Natural killer cell (primary cell): ENCODE measurements at regions not wholly inside any gene's neighbourhood (a gene's known extent, or its start where the extent isn't known, plus 50 kb on each side); places are given as distances from the start of the nearest gene placed in this dataset.

Source experiments
- ATAC-seq, 3 donors: fragments of 150-1000 bp in 2 of 3; fragments of 200-7000 bp in 1 of 3; cut with Tn5 transposase; 1 replicate in 1 of 3; 2 replicates in 2 of 3; pipeline ENCODE4 v1.10.0; 2021; ENCODE audit warnings: mild to moderate bottlenecking in 2 of 3, moderate library complexity in 2 of 3
- DNase-seq, 2 donors: peaks; one replicate each; pipeline versions ENCODE4 v3.0.0 to v3.0.0-alpha.2; 2013 to 2021; ENCODE audit warnings: mixed read lengths in 1 of 2
- H3K27ac ChIP-seq: one replicate; pipeline ENCODE4 v1.5.1; 2013; ENCODE audit warnings: mild to moderate bottlenecking, low read length
- H3K27me3 ChIP-seq: one replicate; pipeline ENCODE4 v1.6.1; 2013; ENCODE audit warnings: low read length; ENCODE audit not compliant: control insufficient read depth, insufficient read depth
- H3K36me3 ChIP-seq: one replicate; pipeline ENCODE4 v1.6.1; 2013; ENCODE audit warnings: low read length; ENCODE audit not compliant: control insufficient read depth, insufficient read depth
- H3K4me1 ChIP-seq: one replicate; pipeline ENCODE4 v1.6.1; 2013; ENCODE audit warnings: low read length; ENCODE audit not compliant: control insufficient read depth, insufficient read depth
- H3K4me3 ChIP-seq: one replicate; pipeline ENCODE4 v1.5.1; 2013; ENCODE audit warnings: low read length
- H3K9me3 ChIP-seq: one replicate; pipeline ENCODE4 v1.6.1; 2013; ENCODE audit warnings: low read length; ENCODE audit not compliant: control insufficient read depth, insufficient read depth
- H3K27ac Mint-ChIP-seq, 2 donors: one replicate each; pipeline ENCODE4 v1.8.0; 2022; ENCODE audit warnings: mild to moderate bottlenecking in 2 of 2, mixed read lengths in 2 of 2, moderate library complexity in 1 of 2
- H3K27me3 Mint-ChIP-seq, 2 donors: one replicate each; pipeline ENCODE4 v1.8.0; 2022; ENCODE audit warnings: low read depth in 2 of 2, mixed read lengths in 2 of 2
- H3K36me3 Mint-ChIP-seq: one replicate; pipeline ENCODE4 v1.8.0; 2022; ENCODE audit warnings: mixed read lengths
- H3K4me1 Mint-ChIP-seq, 2 donors: one replicate each; pipeline ENCODE4 v1.8.0; 2022; ENCODE audit warnings: mixed read lengths in 2 of 2
- H3K4me3 Mint-ChIP-seq: one replicate; pipeline ENCODE4 v1.8.0; 2022; ENCODE audit warnings: mild to moderate bottlenecking, moderate library complexity, mixed read lengths
- H3K9me3 Mint-ChIP-seq, 2 donors: one replicate each; pipeline ENCODE4 v1.8.0; 2022; ENCODE audit warnings: mixed read lengths in 2 of 2
- WGBS: methylation state at CpG from one replicate; pipeline ENCODE4 v1.1.7; 2013; ENCODE audit warnings: missing lambda C conversion rate; ENCODE audit not compliant: insufficient coverage; 5-methylcytosine and 5-hydroxymethylcytosine counted together
- intact Hi-C: fragments of 100-400 bp; cut with micrococcal nuclease; formaldehyde crosslinking; loops from one replicate; pipeline ENCODE4 v1.14.2; 2022
- TF ChIP-seq, protein P1 (sequence below): fragments of 200-600 bp; IDR thresholded peaks from one replicate; pipeline ENCODE4 v1.8.0; 2022; ENCODE audit warnings: antibody characterized with exemption

DNA sequence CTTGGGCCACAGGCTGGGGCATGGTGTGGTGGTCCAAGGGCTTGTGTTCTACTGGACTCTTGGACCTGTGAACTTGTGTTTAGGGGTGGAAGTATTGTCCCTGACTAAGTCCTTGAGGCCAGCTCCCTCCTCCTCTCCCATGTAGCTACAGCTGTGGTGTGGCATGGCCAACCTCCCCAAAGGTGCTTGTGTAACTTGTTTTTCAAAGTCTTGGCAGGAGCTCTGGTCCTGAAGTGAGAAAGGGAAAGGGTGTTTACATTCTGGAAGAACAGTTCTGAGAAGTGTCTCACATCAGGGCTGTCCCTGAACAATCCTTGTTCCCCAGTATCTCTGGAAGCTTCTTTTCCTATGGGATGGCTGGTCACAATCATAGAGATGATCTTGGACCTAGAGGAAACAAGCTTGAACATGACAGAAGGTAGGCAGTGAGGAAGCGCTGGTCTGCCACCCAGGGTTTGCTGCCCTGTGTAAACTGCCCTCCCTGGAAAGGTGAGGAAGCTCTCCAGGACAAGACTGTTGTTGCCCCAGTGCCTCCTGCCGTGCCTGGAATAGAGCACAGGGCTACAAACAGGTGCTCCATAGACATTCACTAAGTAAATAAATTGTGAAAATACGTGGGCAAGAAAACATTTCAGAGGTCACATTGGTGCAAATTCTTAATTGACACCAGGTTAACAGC lies 64.6 kb upstream of the KLF9 start:
- H3K36me3 Mint-ChIP-seq = no peaks in the 10 kb centered on the region
- no peak overlapping the region for H3K27ac ChIP-seq
- intact Hi-C loops = no loop called here
- H3K27me3 Mint-ChIP-seq = peaks cover 0 to 4% of the 10 kb centered on the region in 2 donors
- WGBS = 86% methylated on average over 3 of the region's 3 CpGs
- no peaks in the 10 kb centered on the region for H3K36me3 ChIP-seq
- H3K4me1 Mint-ChIP-seq = peaks cover 4% of the 10 kb centered on the region in 2 donors
- no peak overlapping the region for H3K4me3 Mint-ChIP-seq
- H3K27ac Mint-ChIP-seq = no peak overlapping the region
- no peak for DNase-seq
- no peaks in the 10 kb centered on the region for H3K9me3 ChIP-seq
- TF ChIP-seq, protein P1, sequence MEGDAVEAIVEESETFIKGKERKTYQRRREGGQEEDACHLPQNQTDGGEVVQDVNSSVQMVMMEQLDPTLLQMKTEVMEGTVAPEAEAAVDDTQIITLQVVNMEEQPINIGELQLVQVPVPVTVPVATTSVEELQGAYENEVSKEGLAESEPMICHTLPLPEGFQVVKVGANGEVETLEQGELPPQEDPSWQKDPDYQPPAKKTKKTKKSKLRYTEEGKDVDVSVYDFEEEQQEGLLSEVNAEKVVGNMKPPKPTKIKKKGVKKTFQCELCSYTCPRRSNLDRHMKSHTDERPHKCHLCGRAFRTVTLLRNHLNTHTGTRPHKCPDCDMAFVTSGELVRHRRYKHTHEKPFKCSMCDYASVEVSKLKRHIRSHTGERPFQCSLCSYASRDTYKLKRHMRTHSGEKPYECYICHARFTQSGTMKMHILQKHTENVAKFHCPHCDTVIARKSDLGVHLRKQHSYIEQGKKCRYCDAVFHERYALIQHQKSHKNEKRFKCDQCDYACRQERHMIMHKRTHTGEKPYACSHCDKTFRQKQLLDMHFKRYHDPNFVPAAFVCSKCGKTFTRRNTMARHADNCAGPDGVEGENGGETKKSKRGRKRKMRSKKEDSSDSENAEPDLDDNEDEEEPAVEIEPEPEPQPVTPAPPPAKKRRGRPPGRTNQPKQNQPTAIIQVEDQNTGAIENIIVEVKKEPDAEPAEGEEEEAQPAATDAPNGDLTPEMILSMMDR = no peak
- H3K27me3 ChIP-seq = no peaks in the 10 kb centered on the region
- ATAC-seq = no peak
- H3K4me1 ChIP-seq = no peaks in the 10 kb centered on the region
- no peak overlapping the region for H3K4me3 ChIP-seq
- H3K9me3 Mint-ChIP-seq = no peaks in the 10 kb centered on the region

DNA sequence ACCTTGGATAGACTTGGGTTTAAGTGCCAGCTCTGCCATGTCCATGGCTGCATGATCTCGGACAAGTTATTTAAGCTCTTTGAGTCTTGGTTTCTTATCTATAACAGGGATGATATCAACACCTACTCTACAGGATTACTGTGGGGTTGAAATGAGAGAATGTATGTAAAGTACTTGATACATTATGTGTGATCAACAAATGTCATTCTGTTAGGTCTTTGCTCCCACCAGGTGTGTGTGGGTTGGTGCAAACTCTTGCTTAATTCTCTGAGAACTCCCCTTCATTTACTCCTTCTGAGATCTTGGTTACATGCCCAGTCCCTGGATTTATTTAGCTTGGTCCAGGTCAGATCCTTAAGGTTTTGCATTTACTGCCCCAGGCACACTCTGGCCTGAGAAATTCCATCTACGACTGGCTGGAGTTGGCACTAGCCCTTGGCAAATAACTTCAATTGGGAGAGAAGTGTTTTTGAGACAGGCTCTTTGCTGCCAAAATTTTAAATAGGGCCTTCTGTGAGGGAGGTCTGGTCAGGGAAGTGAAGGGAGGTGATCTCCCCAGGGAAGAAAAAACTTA lies 63.5 kb upstream of the KLF9 start:
- no peaks in the 10 kb centered on the region for H3K9me3 ChIP-seq
- no peaks in the 10 kb centered on the region for H3K36me3 ChIP-seq
- Mint-ChIP-seq H3K4me3 (no peak overlapping the region), H3K27ac (no peak overlapping the region), H3K36me3 (no peaks in the 10 kb centered on the region), H3K27me3 (peaks cover 0 to 4% of the 10 kb centered on the region in 2 donors), H3K9me3 (no peaks in the 10 kb centered on the region), H3K4me1 (no peaks in the 10 kb centered on the region)
- DNase-seq (no peak), ATAC-seq (no peak)
- WGBS = 92% methylated on average over 1 of the region's 2 CpGs
- intact Hi-C loops = no loop called here
- no peaks in the 10 kb centered on the region for H3K27me3 ChIP-seq
- no peaks in the 10 kb centered on the region for H3K4me1 ChIP-seq
- H3K4me3 ChIP-seq = no peak overlapping the region
- TF ChIP-seq, protein P1 = no peak
- no peak overlapping the region for H3K27ac ChIP-seq

DNA sequence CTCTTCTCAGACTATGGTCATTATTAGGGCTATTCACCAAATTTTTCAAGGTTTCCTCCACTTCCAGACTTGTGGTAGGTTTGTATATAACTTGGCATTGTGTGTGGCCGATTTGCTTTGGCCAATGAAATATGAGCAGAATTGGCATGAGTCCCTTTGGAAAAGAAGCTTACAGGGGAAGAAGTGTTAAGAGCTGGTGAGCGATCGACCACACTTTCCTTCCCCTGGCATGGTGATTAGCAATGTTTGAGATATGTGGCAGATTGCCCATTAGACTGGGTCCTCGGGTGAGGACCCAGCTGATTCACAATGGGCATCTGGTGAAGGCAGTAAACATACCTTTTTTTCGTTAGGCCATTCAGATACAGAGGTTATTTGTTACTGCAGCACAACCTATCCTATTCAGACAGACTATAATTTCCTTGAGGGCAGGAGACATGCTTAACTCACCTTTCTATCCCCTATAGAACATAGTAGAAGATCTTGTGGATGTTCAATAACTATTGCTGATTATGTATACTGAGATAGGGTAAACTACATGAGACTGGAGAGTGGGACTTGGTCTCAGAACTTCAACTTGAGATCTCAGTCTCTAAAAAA lies 62.8 kb upstream of the KLF9 start:
- no peaks in the 10 kb centered on the region for H3K9me3 Mint-ChIP-seq
- H3K36me3 Mint-ChIP-seq = no peaks in the 10 kb centered on the region
- H3K27me3 Mint-ChIP-seq = peaks cover 0 to 4% of the 10 kb centered on the region in 2 donors
- Histone ChIP-seq H3K9me3 (no peaks in the 10 kb centered on the region), H3K27me3 (no peaks in the 10 kb centered on the region), H3K27ac (no peak overlapping the region), H3K4me3 (no peak overlapping the region), H3K36me3 (no peaks in the 10 kb centered on the region), H3K4me1 (no peaks in the 10 kb centered on the region)
- intact Hi-C loops = no loop called here
- H3K27ac Mint-ChIP-seq = no peak overlapping the region
- TF ChIP-seq, protein P1 = no peak
- ATAC-seq (no peak), DNase-seq (no peak)
- H3K4me1 Mint-ChIP-seq = no peaks in the 10 kb centered on the region
- H3K4me3 Mint-ChIP-seq = no peak overlapping the region
- WGBS = 93% methylated on average over 5 of the region's 5 CpGs
